ENCODE measurements at regions not wholly inside any gene's neighbourhood (a gene's known extent, or its start where the extent isn't known, plus 50 kb on each side); places are given as distances from the start of the nearest gene placed in this dataset.
"Not testable (repeated sequence)": the region's sequence is repeated elsewhere in the genome, so short reads cannot be mapped to it uniquely, and the experiment has no call there.

DNA sequence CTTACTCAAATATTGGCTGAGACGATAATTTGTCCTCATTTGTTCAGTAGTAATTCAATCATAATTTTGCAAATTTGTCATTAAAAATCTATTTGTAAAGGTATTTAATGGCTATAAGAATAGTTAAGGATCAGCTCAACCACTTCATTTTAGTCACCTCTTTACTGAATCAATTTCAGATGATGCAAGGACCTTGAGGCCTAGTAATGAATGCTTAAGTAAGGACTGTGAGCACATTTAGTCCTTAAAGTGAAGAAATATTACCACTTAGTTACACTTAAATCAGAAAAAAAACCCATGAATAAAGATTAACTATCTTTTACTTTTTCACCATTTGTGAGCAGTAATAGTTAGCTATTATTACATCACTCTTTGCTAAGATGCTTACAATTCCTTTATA, 778.9 kb downstream of the CCDC85A start:
- H3K4me3 Mint-ChIP-seq: no peak overlapping the region
- H3K4me1 Mint-ChIP-seq: no peaks in the 10 kb centered on the region
- no peaks in the 10 kb centered on the region for H3K27me3 Mint-ChIP-seq
- H3K36me3 Mint-ChIP-seq: no peaks in the 10 kb centered on the region
- H3K9me3 Mint-ChIP-seq: no peaks in the 10 kb centered on the region
- H3K27ac Mint-ChIP-seq: no peak overlapping the region

DNA sequence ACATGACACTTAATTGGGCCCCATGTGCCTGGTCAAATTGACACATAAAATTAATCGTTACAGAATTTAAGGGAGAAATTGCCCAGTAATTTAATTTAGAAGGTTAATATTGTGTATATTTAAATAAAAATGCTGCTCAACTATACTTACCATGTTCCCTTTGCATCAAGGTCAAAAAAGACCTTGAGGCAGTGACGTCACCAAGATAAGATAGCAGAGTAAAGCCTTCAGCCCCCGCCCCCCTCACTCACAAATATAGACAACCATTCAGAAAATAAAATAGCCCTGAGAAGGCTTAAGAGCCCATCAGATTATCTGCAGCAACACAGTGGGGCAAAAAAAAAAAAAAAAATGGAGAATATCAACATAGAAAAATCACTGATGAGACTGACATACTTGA, 785.7 kb downstream of the CCDC85A start:
- no peaks in the 10 kb centered on the region for H3K4me1 Mint-ChIP-seq
- no peaks in the 10 kb centered on the region for H3K36me3 Mint-ChIP-seq
- no peak overlapping the region for H3K4me3 Mint-ChIP-seq
- H3K27me3 Mint-ChIP-seq: no peaks in the 10 kb centered on the region
- no peak overlapping the region for H3K27ac Mint-ChIP-seq
- peaks cover 17% of the 10 kb centered on the region for H3K9me3 Mint-ChIP-seq

GRCh38 chr2:56971383-56971974, 787.7 kb downstream of the CCDC85A start:
- Mint-ChIP-seq H3K4me1 (no peaks in the 10 kb centered on the region), H3K4me3 (no peak overlapping the region), H3K9me3 (peaks cover 21% of the 10 kb centered on the region), H3K27ac (no peak overlapping the region), H3K36me3 (no peaks in the 10 kb centered on the region), H3K27me3 (no peaks in the 10 kb centered on the region)

DNA sequence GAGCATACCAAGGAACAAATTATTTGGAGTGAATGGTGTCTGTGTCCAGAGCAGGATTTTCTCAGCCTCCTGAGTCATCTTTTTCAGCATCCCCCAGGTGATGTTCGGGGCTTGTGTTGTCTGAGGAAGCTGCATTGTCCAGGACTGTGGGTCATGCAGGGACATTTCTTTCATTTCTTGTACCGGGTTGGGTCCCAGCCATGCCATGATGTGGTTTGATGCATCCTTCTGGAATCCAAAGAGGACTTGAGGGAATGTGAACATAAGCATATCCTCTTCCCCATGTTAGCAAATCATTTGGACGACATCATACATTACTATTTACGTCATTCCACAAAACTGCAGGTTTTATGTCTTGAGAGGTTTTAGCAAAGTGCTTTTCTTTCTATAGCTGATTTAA, 797.8 kb downstream of the CCDC85A start:
- Mint-ChIP-seq H3K36me3 (no peaks in the 10 kb centered on the region), H3K4me1 (no peaks in the 10 kb centered on the region), H3K27ac (no peak overlapping the region), H3K9me3 (peaks cover 4% of the 10 kb centered on the region), H3K4me3 (no peak overlapping the region), H3K27me3 (no peaks in the 10 kb centered on the region)

GRCh38 chr2:56985609-56986008, 801.8 kb downstream of the CCDC85A start:
- H3K36me3 Mint-ChIP-seq: no peaks in the 10 kb centered on the region
- H3K27me3 Mint-ChIP-seq: no peaks in the 10 kb centered on the region
- no peak overlapping the region for H3K4me3 Mint-ChIP-seq
- no peak overlapping the region for H3K27ac Mint-ChIP-seq
- peaks cover 4% of the 10 kb centered on the region for H3K9me3 Mint-ChIP-seq
- no peaks in the 10 kb centered on the region for H3K4me1 Mint-ChIP-seq

GRCh38 chr2:57022496-57022895, 838.7 kb downstream of the CCDC85A start:
- H3K27me3 Mint-ChIP-seq: no peaks in the 10 kb centered on the region
- H3K27ac Mint-ChIP-seq: no peak overlapping the region
- H3K36me3 Mint-ChIP-seq: no peaks in the 10 kb centered on the region
- no peak overlapping the region for H3K4me3 Mint-ChIP-seq
- H3K4me1 Mint-ChIP-seq: no peaks in the 10 kb centered on the region
- peaks cover 7% of the 10 kb centered on the region for H3K9me3 Mint-ChIP-seq

GRCh38 chr2:57044931-57045635, 861.3 kb downstream of the CCDC85A start:
- Mint-ChIP-seq H3K27ac (no peak overlapping the region), H3K36me3 (no peaks in the 10 kb centered on the region), H3K4me1 (no peaks in the 10 kb centered on the region), H3K4me3 (no peak overlapping the region), H3K27me3 (no peaks in the 10 kb centered on the region), H3K9me3 (peaks cover 12% of the 10 kb centered on the region)

DNA sequence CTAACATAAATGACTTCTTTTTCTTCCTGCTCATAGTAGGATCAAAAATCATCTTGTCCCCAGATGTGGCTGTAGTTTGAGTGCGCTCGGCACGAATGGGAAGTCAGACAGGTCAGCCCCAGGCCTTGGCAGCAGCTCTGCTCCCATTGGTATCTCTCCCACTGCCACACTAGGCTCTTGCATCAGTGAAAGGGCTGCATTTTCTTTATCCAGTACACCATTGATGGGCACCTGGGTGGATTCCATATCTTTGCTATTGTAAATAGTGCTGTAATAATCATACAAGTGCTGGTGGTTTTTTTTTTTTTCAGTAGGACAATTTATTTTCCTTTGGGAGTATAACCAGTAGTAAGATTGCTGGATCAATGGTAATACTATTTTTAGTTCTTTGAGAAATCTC, 865.5 kb downstream of the CCDC85A start:
- no peak overlapping the region for H3K27ac Mint-ChIP-seq
- H3K4me1 Mint-ChIP-seq: no peaks in the 10 kb centered on the region
- no peak overlapping the region for H3K4me3 Mint-ChIP-seq
- H3K9me3 Mint-ChIP-seq: peaks cover 9% of the 10 kb centered on the region
- no peaks in the 10 kb centered on the region for H3K36me3 Mint-ChIP-seq
- no peaks in the 10 kb centered on the region for H3K27me3 Mint-ChIP-seq

- H3K4me1 Mint-ChIP-seq: no peaks in the 10 kb centered on the region
- no peak overlapping the region for H3K27ac Mint-ChIP-seq
- no peaks in the 10 kb centered on the region for H3K27me3 Mint-ChIP-seq
- no peak overlapping the region for H3K4me3 Mint-ChIP-seq
- no peaks in the 10 kb centered on the region for H3K36me3 Mint-ChIP-seq
- H3K9me3 Mint-ChIP-seq: peaks cover 9% of the 10 kb centered on the region
These were observed 866.2 kb downstream of the CCDC85A start for GRCh38 chr2:57050007-57050406.

- H3K9me3 Mint-ChIP-seq, H3K27ac Mint-ChIP-seq, H3K4me1 Mint-ChIP-seq, H3K36me3 Mint-ChIP-seq, H3K4me3 Mint-ChIP-seq, H3K27me3 Mint-ChIP-seq: not testable (repeated sequence)
These were observed 882.5 kb downstream of the CCDC85A start for GRCh38 chr2:57066301-57066700.

- H3K36me3 Mint-ChIP-seq: no peaks in the 10 kb centered on the region
- no peak overlapping the region for H3K27ac Mint-ChIP-seq
- H3K27me3 Mint-ChIP-seq: no peaks in the 10 kb centered on the region
- H3K4me1 Mint-ChIP-seq: no peaks in the 10 kb centered on the region
- no peak overlapping the region for H3K4me3 Mint-ChIP-seq
- H3K9me3 Mint-ChIP-seq: peaks cover 12% of the 10 kb centered on the region
These were observed 891.4 kb downstream of the CCDC85A start for GRCh38 chr2:57075226-57075625.

DNA sequence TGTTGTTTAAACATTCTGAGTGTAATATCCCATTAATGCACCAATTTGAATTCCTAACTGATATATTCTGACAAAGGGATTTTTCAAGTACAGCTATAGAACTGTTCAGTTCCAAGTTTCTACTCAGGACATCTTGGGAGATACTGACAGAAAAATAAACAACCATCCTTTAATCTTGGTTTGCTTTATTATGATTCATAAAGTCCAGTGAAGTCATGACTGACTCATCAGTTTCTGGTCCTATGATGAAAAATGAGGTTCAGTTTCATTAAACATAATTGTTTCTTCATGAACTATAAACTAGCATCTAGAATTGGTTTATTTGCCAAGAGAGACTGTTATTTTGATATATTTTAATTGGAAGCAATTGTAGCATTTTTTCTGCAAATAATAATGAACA, 896.2 kb downstream of the CCDC85A start:
- no peaks in the 10 kb centered on the region for H3K4me1 Mint-ChIP-seq
- H3K9me3 Mint-ChIP-seq: peaks cover 4% of the 10 kb centered on the region
- H3K27me3 Mint-ChIP-seq: no peaks in the 10 kb centered on the region
- H3K36me3 Mint-ChIP-seq: no peaks in the 10 kb centered on the region
- no peak overlapping the region for H3K4me3 Mint-ChIP-seq
- H3K27ac Mint-ChIP-seq: no peak overlapping the region

DNA sequence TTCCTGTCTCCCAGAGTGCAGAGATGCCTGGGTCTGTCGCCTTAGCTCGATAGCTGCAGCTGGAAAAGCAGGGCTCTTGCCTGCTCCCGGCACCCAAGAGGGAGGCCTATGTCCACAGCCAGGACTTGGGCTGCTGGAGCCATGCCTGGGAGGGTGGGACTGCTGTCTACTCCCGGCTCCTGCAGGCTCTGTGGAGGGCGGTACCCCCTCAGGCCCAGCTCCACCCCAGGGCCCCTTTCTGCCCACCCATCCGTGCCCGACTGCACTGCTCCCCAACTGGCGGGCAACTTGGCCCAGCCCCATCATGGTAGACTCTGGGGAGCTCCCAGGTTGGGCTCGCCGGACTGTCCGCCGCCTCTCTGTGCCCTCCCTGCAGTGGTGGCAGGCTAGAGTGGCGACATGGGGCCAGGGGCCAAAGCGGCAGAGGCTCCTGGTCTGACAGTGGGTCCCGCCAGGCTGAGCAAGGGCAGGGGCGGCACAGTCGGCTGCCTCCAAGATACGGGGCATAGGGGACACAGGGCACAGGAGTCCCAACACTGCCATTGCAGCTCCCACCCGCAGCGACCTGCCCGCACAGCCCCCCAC, 901.0 kb downstream of the CCDC85A start:
- Mint-ChIP-seq H3K4me3 (no peak overlapping the region), H3K27ac (no peak overlapping the region), H3K9me3 (no peaks in the 10 kb centered on the region), H3K27me3 (no peaks in the 10 kb centered on the region), H3K36me3 (no peaks in the 10 kb centered on the region), H3K4me1 (no peaks in the 10 kb centered on the region)

GRCh38 chr2:57093020-57093419, 909.2 kb downstream of the CCDC85A start:
- Mint-ChIP-seq H3K4me3 (no peak overlapping the region), H3K27me3 (no peaks in the 10 kb centered on the region), H3K9me3 (peaks cover 8% of the 10 kb centered on the region), H3K36me3 (no peaks in the 10 kb centered on the region), H3K4me1 (no peaks in the 10 kb centered on the region), H3K27ac (no peak overlapping the region)

DNA sequence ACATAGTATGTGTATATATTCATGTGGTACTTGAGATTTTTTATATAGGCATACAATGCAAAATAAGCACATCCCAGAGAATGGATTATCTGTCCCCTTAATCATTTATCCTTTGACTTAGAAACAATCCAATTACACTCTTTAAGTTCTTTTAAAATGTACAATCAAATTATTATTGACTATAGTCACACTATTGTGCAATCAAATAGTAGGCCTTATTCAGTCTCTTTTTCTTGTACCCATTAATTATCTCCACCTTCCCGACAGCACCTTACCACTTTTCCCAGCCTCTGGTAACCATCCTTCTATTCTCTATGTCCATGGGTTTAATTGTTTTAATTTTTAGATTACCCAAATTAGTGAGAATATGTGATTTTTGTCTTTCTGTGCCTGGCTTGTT, 914.1 kb downstream of the CCDC85A start:
- Mint-ChIP-seq H3K4me3 (no peak overlapping the region), H3K4me1 (no peaks in the 10 kb centered on the region), H3K36me3 (no peaks in the 10 kb centered on the region), H3K27ac (no peak overlapping the region), H3K27me3 (no peaks in the 10 kb centered on the region), H3K9me3 (peaks cover 28% of the 10 kb centered on the region)

DNA sequence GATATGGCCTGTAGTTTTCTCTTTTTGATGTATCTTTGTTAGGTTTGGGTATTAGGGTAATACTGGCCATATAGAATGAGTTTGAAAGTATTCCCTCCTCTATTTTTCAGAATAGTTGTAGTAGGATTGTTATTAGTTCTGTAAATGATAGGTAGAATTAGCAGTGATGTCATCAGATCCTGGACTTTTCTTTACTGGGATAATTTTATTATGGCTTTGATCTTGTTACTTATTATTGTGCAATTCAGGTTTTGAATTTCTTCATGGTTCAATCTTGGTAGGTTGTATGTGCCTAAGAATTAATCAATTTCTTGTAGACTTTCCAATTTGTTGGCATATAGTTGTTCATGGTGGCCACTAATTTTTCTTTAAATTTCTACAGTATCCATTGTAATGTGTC, 916.6 kb downstream of the CCDC85A start:
- Mint-ChIP-seq H3K36me3 (no peaks in the 10 kb centered on the region), H3K4me1 (no peaks in the 10 kb centered on the region), H3K4me3 (no peak overlapping the region), H3K9me3 (peaks cover 35% of the 10 kb centered on the region), H3K27ac (no peak overlapping the region), H3K27me3 (no peaks in the 10 kb centered on the region)

Data from activated naive CD4-positive, alpha-beta T cell treated with anti-CD3 and anti-CD28 coated beads, Interleukin-2, amount 50 U/mL, for 24 hours (primary cell).